ENCODE measurements at regions not wholly inside any gene's neighbourhood (a gene's known extent, or its start where the extent isn't known, plus 50 kb on each side); places are given as distances from the start of the nearest gene placed in this dataset.

GRCh38 chr10:113283189-113283588 lies 269.7 kb upstream of the HABP2 start:
- H3K4me3 ChIP-seq (ENCODE audit: low read depth, low read length) = no peak overlapping the region
- DNase-seq (ENCODE audit: low read depth) = no peak
- in situ Hi-C loops (cut with HindIII; ENCODE audit: low sequenced_read_pairs) = no loop called here
- no peak for TF ChIP-seq CTCF (IDR thresholded peaks at IDR 0.05; ENCODE audit: low read depth, low read length, missing control alignments)

DNA sequence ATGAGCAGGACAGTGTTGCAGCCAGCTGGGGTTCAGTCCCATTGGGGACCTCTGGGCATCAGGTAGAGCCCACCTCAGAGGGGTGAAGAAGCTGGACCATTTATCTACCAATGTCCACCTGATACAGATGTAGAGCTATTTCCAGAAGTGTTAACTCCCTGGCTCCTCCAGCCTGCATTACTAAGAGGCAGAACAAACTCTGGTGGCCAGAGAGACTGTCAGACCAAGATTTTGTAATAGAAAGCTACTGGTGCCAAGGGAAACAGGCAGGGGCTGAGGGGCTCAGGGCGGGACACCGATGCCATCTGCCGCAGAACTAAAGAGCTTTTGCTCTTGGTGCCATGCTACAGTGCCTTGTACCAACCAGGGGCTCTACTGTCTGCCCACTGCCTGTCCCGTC lies 268.2 kb upstream of the HABP2 start:
- no peak for TF ChIP-seq CTCF (IDR thresholded peaks at IDR 0.05; ENCODE audit: low read depth, low read length, missing control alignments)
- in situ Hi-C loops (cut with HindIII; ENCODE audit: low sequenced_read_pairs) = no loop called here
- DNase-seq (ENCODE audit: low read depth) = no peak
- no peak overlapping the region for H3K4me3 ChIP-seq (ENCODE audit: low read depth, low read length)

DNA sequence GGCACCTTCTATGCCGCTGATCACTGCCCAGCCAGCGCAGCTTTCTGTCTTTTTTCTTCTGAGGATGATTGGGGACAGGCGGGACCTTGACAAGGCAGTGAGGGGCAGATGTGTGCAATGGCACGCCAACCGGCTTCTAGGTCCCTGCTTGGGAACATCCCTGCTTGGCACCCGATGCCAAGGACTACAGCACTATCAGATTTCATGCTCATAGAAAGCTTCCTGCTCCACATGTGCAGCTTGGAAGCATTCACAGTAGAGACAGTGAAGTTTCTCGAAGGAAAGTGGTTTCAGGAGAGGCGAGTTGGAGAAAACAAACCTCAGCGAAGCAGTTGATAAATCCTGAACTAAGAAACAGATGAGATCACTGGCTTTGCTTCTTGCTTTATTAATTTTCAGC lies 267.5 kb upstream of the HABP2 start:
- no peak overlapping the region for H3K4me3 ChIP-seq (ENCODE audit: low read depth, low read length)
- in situ Hi-C loops (cut with HindIII; ENCODE audit: low sequenced_read_pairs) = no loop called here
- no peak for DNase-seq (ENCODE audit: low read depth)
- TF ChIP-seq CTCF (IDR thresholded peaks at IDR 0.05; ENCODE audit: low read depth, low read length, missing control alignments) = no peak

DNA sequence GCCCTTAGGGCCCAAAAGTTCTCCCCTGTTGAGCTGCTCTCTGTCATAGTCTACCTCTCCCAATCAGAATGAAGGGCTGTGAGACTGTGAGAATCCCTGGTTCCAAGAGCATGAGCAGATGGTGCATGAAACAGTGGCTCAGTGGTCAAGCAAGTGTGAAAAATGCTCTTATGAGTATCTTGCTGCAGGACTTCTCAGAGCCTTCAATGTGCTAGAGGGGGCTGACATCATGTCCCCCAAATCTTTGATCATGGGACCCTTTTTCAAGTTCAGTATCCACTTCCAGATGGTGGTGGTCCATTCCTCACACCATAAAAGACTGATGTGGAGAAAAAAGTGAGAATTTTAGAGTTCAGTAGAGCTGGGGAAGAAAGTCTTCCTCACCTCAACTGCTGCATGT lies 265.3 kb upstream of the HABP2 start:
- DNase-seq (ENCODE audit: low read depth) = no peak

GRCh38 chr10:113290137-113290536 lies 262.7 kb upstream of the HABP2 start:
- H3K4me3 ChIP-seq (ENCODE audit: low read depth, low read length) = no peak overlapping the region
- in situ Hi-C loops (cut with HindIII; ENCODE audit: low sequenced_read_pairs) = no loop called here
- TF ChIP-seq CTCF (IDR thresholded peaks at IDR 0.05; ENCODE audit: low read depth, low read length, missing control alignments) = no peak
- DNase-seq (ENCODE audit: low read depth) = no peak

More for the DNA sequence above, 265.3 kb upstream of the HABP2 start:
- H3K4me3 ChIP-seq (ENCODE audit: low read depth, low read length) = no peak overlapping the region
- in situ Hi-C loops (cut with HindIII; ENCODE audit: low sequenced_read_pairs) = no loop called here
- no peak for TF ChIP-seq CTCF (IDR thresholded peaks at IDR 0.05; ENCODE audit: low read depth, low read length, missing control alignments)

- no peak overlapping the region for H3K4me3 ChIP-seq (ENCODE audit: low read depth, low read length)
- in situ Hi-C loops (cut with HindIII; ENCODE audit: low sequenced_read_pairs) = no loop called here
- no peak for DNase-seq (ENCODE audit: low read depth)
- TF ChIP-seq CTCF (IDR thresholded peaks at IDR 0.05; ENCODE audit: low read depth, low read length, missing control alignments) = no peak
Observed at GRCh38 chr10:113291413-113291812, 261.4 kb upstream of the HABP2 start.

- in situ Hi-C loops (cut with HindIII; ENCODE audit: low sequenced_read_pairs) = no loop called here
- no peak overlapping the region for H3K4me3 ChIP-seq (ENCODE audit: low read depth, low read length)
- TF ChIP-seq CTCF (IDR thresholded peaks at IDR 0.05; ENCODE audit: low read depth, low read length, missing control alignments) = no peak
- DNase-seq (ENCODE audit: low read depth) = no peak
Observed at GRCh38 chr10:113292086-113292485, 260.8 kb upstream of the HABP2 start.

Measured in astrocyte of the cerebellum (primary cell).